Tongue (tissue), 1 donor: ENCODE measurements at regions not wholly inside any gene's neighbourhood (a gene's known extent, or its start where the extent isn't known, plus 50 kb on each side); places are given as distances from the start of the nearest gene placed in this dataset.

Experiments
- DNase-seq: peaks from one replicate; pipeline ENCODE4 v3.0.0-alpha.2; 2015

- no peak for DNase-seq
Observed at GRCh38 chr15:100735129-100736053, 133.0 kb downstream of the ASB7 start.

GRCh38 chr15:100737214-100737613, 134.8 kb downstream of the ASB7 start:
- DNase-seq, result no peak

GRCh38 chr15:100738614-100739013, 136.2 kb downstream of the ASB7 start:
- DNase-seq, result no peak

GRCh38 chr15:100740138-100740537, 137.7 kb downstream of the ASB7 start:
- peak; percentile 61 for DNase-seq

GRCh38 chr15:100751585-100751984, 128.0 kb upstream of the ALDH1A3 start:
- DNase-seq, result no peak

GRCh38 chr15:100753503-100753902, 126.1 kb upstream of the ALDH1A3 start:
- DNase-seq, result no peak

- DNase-seq, result peak; percentile 34
Observed at GRCh38 chr15:100757661-100758060, 122.0 kb upstream of the ALDH1A3 start.

- no peak for DNase-seq
Observed at GRCh38 chr15:100758555-100758954, 121.1 kb upstream of the ALDH1A3 start.

- DNase-seq, result peak; percentile 88
Observed at GRCh38 chr15:100759106-100759505, 120.5 kb upstream of the ALDH1A3 start.

GRCh38 chr15:100759698-100760356, 119.8 kb upstream of the ALDH1A3 start:
- DNase-seq, result peak; percentile 35

- no peak for DNase-seq
Observed at GRCh38 chr15:100760357-100760903, 119.2 kb upstream of the ALDH1A3 start.

GRCh38 chr15:100761290-100761935, 118.2 kb upstream of the ALDH1A3 start:
- no peak for DNase-seq

- DNase-seq, result peak; percentile 3
Observed at GRCh38 chr15:100762289-100762688, 117.3 kb upstream of the ALDH1A3 start.

GRCh38 chr15:100762913-100763834, 116.5 kb upstream of the ALDH1A3 start:
- no peak for DNase-seq

GRCh38 chr15:100763835-100764750, 115.5 kb upstream of the ALDH1A3 start:
- DNase-seq, result peak; percentile 34

GRCh38 chr15:100764778-100765466, 114.7 kb upstream of the ALDH1A3 start:
- peak; percentile 79 for DNase-seq

GRCh38 chr15:100765467-100766241, 114.0 kb upstream of the ALDH1A3 start:
- DNase-seq, result no peak

GRCh38 chr15:100766243-100767000, 113.2 kb upstream of the ALDH1A3 start:
- peak; percentile 50 for DNase-seq
